CD4-positive, CD25-positive, alpha-beta regulatory T cell (primary cell): ENCODE measurements at regions not wholly inside any gene's neighbourhood (a gene's known extent, or its start where the extent isn't known, plus 50 kb on each side); places are given as distances from the start of the nearest gene placed in this dataset.

Source experiments
- ATAC-seq, 2 donors: fragments of 150-1000 bp; cut with Tn5 transposase; one replicate each; pipeline ENCODE4 v1.10.0; 2021; ENCODE audit warnings: low read depth in 2 of 2, moderate number of reproducible peaks in 2 of 2, moderate library complexity in 1 of 2
- DNase-seq, 3 donors: peaks; one replicate each; pipeline versions ENCODE4 v3.0.0 to v3.0.0-alpha.2; 2012 to 2022; ENCODE audit warnings: mixed read lengths in 1 of 3
- H3K27ac ChIP-seq: one replicate; pipeline ENCODE4 v1.7.0; 2013; ENCODE audit warnings: mild to moderate bottlenecking, low read length; ENCODE audit not compliant: insufficient read depth, poor library complexity, severe bottlenecking
- H3K27me3 ChIP-seq: one replicate; pipeline ENCODE4 v1.7.0; 2013; ENCODE audit warnings: low read length; ENCODE audit not compliant: control insufficient read depth, insufficient read depth
- H3K36me3 ChIP-seq: one replicate; pipeline ENCODE4 v1.7.0; 2013; ENCODE audit warnings: mild to moderate bottlenecking, low read length, moderate library complexity; ENCODE audit not compliant: control insufficient read depth, insufficient read depth
- H3K4me1 ChIP-seq: 2 replicates; pipeline ENCODE4 v1.7.0; 2013; ENCODE audit warnings: mild to moderate bottlenecking, low read length; ENCODE audit not compliant: insufficient read depth, control insufficient read depth, poor library complexity, severe bottlenecking
- H3K4me3 ChIP-seq: one replicate; pipeline ENCODE4 v1.7.0; 2013; ENCODE audit warnings: low read depth, mild to moderate bottlenecking, low read length, moderate library complexity
- H3K9me3 ChIP-seq, 2 experiments: 1 replicate in 1 of 2; 2 replicates in 1 of 2; pipeline ENCODE4 v1.7.0; 2013; ENCODE audit warnings: low read length in 2 of 2, mild to moderate bottlenecking in 1 of 2, moderate library complexity in 1 of 2; ENCODE audit not compliant: control insufficient read depth in 2 of 2
- H3K27ac Mint-ChIP-seq, 3 donors: one replicate each; pipeline ENCODE4 v1.8.0; 2020 to 2022; ENCODE audit warnings: mild to moderate bottlenecking in 3 of 3, mixed read lengths in 3 of 3, moderate library complexity in 2 of 3
- H3K27me3 Mint-ChIP-seq: one replicate; pipeline ENCODE4 v1.8.0; 2022; ENCODE audit warnings: mild to moderate bottlenecking, mixed read lengths
- H3K36me3 Mint-ChIP-seq: one replicate; pipeline ENCODE4 v1.8.0; 2020; ENCODE audit warnings: mixed read lengths
- H3K4me1 Mint-ChIP-seq, 4 donors: one replicate each; pipeline ENCODE4 v1.8.0; 2020 to 2022; ENCODE audit warnings: mixed read lengths in 4 of 4, mild to moderate bottlenecking in 1 of 4
- H3K4me3 Mint-ChIP-seq, 4 donors: one replicate each; pipeline ENCODE4 v1.8.0; 2020 to 2022; ENCODE audit warnings: mild to moderate bottlenecking in 4 of 4, mixed read lengths in 4 of 4, moderate library complexity in 3 of 4
- H3K9me3 Mint-ChIP-seq, 7 donors: one replicate each; pipeline ENCODE4 v1.8.0; 2020 to 2022; ENCODE audit warnings: mixed read lengths in 7 of 7, mild to moderate bottlenecking in 3 of 7, moderate library complexity in 2 of 7

DNA sequence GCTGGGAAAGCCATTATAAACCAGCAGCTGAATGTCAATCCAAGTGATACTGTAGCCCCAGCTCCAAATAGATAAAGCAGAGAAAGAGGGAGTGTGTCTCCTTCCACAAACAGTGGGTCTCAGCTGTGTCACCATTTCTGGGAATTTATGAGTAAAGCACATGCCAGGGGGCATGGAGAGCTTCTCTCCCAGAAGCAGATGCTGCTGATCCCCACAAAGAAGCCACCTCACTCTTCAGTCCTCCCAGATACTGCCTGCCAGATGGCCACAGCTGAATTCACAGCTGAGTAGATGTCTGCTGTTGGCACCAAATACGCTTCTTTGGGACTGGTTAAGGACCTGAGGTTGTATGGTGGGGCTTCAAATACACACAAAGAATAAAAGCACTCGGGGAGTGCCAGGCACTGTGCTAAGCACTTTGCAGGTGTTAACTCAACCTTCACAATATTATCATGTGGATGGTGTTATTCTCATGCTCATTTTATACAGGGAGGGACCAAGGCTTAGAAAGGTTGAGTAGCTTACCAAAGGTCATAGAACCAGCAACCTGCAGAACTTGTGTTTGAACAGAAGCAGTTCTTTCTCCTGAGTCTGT lies 298.3 kb downstream of the CDH11 start:
- H3K9me3 Mint-ChIP-seq, result peaks cover 4 to 45% (median 13%) of the 10 kb centered on the region in 7 donors
- DNase-seq (no peak), ATAC-seq (no peak)
- Histone ChIP-seq H3K9me3 (no peaks in the 10 kb centered on the region), H3K4me3 (no peak overlapping the region), H3K4me1 (no peaks in the 10 kb centered on the region), H3K27me3 (no peaks in the 10 kb centered on the region), H3K27ac (no peak overlapping the region), H3K36me3 (no peaks in the 10 kb centered on the region)
- no peaks in the 10 kb centered on the region for H3K27me3 Mint-ChIP-seq
- H3K27ac Mint-ChIP-seq, result no peak overlapping the region
- peaks cover 0 to 4% (median 0%) of the 10 kb centered on the region in 4 donors for H3K4me1 Mint-ChIP-seq
- H3K4me3 Mint-ChIP-seq, result no peak overlapping the region
- no peaks in the 10 kb centered on the region for H3K36me3 Mint-ChIP-seq

DNA sequence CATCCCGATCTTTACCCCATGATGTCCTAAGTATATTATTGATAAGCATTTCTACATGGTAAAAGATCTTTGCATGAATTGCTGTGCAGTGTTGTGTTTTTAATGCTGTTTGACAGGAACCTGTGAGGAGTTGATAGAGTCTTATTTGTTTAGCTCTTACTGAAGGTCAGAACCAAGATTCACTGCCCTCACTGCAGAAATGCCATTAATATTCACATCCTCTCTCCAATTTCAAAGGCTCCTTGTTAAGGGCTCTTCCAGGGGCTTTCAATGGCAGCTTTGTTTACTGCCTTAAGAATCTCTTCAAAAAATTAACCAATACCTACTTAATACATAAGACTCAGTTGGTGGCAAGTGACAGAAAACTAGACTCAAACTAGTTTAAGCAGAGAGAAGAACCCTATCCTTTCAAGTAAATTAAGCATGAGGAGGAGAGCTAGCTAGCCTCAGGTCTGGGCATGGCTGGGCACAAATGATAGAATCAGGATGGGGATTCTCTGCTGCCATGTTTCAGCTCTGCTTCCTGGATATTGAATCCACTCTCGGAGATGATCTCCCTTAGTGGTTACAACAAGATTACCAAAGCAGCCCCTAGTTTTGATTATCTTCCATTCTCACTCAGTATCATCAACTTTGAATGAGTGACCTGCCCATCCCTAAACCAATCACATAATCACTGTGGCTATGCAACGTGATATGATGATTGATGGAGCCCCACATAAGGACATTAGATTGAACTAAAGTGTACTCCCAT lies 311.8 kb downstream of the CDH11 start:
- no peak overlapping the region for H3K27ac ChIP-seq
- Mint-ChIP-seq H3K4me3 (no peak overlapping the region), H3K27ac (no peak overlapping the region), H3K36me3 (no peaks in the 10 kb centered on the region), H3K9me3 (peaks cover 2 to 50% (median 9%) of the 10 kb centered on the region in 7 donors), H3K4me1 (no peaks in the 10 kb centered on the region), H3K27me3 (no peaks in the 10 kb centered on the region)
- H3K9me3 ChIP-seq, result peaks cover 0 to 2% of the 10 kb centered on the region in 2 experiments
- no peaks in the 10 kb centered on the region for H3K27me3 ChIP-seq
- H3K36me3 ChIP-seq, result no peaks in the 10 kb centered on the region
- DNase-seq, result no peak
- ATAC-seq, result no peak
- no peak overlapping the region for H3K4me3 ChIP-seq
- H3K4me1 ChIP-seq, result no peaks in the 10 kb centered on the region

DNA sequence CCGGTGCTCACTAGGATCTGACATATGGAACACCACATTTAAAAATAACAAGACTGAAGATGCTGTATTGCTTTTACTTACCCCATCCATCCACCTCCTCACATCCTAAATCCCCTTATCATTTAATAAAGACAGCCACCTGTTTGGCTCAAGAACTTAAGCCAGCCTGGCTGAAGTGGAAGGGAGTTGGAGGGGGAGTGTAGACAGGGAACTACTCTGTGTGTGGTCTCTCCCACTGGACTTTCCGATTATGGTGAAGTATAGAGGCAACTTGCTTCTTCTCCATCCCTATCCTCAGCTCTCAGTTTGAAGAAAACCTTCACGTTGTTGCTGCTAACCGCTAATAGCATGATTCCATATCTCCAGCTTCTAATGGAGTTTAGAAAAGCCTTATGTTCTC lies 313.4 kb downstream of the CDH11 start:
- ATAC-seq, result no peak
- Histone ChIP-seq H3K9me3 (peaks cover 0 to 3% of the 10 kb centered on the region in 2 experiments), H3K4me3 (no peak overlapping the region), H3K4me1 (no peaks in the 10 kb centered on the region), H3K27me3 (no peaks in the 10 kb centered on the region), H3K27ac (no peak overlapping the region), H3K36me3 (no peaks in the 10 kb centered on the region)
- H3K36me3 Mint-ChIP-seq, result no peaks in the 10 kb centered on the region
- no peaks in the 10 kb centered on the region for H3K27me3 Mint-ChIP-seq
- peaks cover 0 to 52% (median 9%) of the 10 kb centered on the region in 7 donors for H3K9me3 Mint-ChIP-seq
- H3K4me1 Mint-ChIP-seq, result no peaks in the 10 kb centered on the region
- no peak overlapping the region for H3K27ac Mint-ChIP-seq
- no peak for DNase-seq
- no peak overlapping the region for H3K4me3 Mint-ChIP-seq

DNA sequence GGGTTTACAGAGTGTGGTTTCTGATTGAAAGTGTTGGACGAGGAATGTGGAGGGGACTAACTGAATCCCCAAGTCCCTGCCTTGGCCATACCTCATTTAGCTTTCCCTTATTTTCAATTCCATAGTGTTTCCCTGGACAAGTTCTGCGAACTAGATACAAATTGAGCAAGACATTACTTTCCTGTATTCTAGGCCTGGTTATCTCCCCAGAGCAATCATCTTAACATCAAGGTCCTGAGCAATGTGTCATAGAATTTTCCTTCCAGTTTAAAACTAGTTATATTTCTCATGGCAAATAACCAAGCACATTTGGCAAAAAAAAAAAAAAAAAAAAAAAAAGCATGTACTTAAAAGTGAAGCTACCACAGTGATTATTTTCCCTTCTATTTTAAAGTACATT lies 330.1 kb downstream of the CDH11 start:
- no peaks in the 10 kb centered on the region for H3K4me1 Mint-ChIP-seq
- no peak for DNase-seq
- no peaks in the 10 kb centered on the region for H3K27me3 ChIP-seq

DNA sequence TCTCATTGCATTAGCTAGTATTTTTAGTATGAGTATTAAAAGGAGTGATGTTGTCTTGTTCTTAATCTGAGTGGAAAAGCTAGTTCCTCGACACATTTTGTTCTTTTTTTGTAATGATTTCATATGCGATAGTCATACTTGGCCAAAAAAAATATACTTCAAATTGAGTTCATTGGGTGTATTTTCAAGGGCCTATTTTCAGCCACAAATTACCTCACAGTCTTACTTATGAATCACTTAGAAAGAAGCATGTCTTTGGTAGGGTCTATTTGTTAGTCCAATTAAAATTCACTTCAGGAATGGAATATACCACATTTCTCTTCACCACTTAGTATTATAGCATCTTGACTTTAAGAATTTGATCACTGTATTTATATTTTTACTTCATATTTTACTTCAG lies 337.2 kb downstream of the CDH11 start:
- Mint-ChIP-seq H3K27ac (no peak overlapping the region), H3K4me1 (no peaks in the 10 kb centered on the region), H3K4me3 (no peak overlapping the region), H3K36me3 (no peaks in the 10 kb centered on the region), H3K9me3 (peaks cover 0 to 30% (median 7%) of the 10 kb centered on the region in 7 donors), H3K27me3 (no peaks in the 10 kb centered on the region)
- H3K36me3 ChIP-seq, result no peaks in the 10 kb centered on the region
- no peak for ATAC-seq
- H3K4me3 ChIP-seq, result no peak overlapping the region
- H3K9me3 ChIP-seq, result peaks cover 3 to 8% of the 10 kb centered on the region in 2 experiments
- no peak for DNase-seq
- H3K4me1 ChIP-seq, result no peaks in the 10 kb centered on the region
- H3K27ac ChIP-seq, result no peak overlapping the region
- H3K27me3 ChIP-seq, result no peaks in the 10 kb centered on the region

More for the DNA sequence above, 330.1 kb downstream of the CDH11 start:
- Histone ChIP-seq H3K27ac (no peak overlapping the region), H3K36me3 (no peaks in the 10 kb centered on the region), H3K4me1 (no peaks in the 10 kb centered on the region), H3K4me3 (no peak overlapping the region), H3K9me3 (peaks cover 7 to 12% of the 10 kb centered on the region in 2 experiments)
- Mint-ChIP-seq H3K27me3 (no peaks in the 10 kb centered on the region), H3K27ac (no peak overlapping the region), H3K9me3 (peaks cover 0 to 24% (median 12%) of the 10 kb centered on the region in 7 donors), H3K4me3 (no peak overlapping the region), H3K36me3 (no peaks in the 10 kb centered on the region)
- ATAC-seq, result no peak

DNA sequence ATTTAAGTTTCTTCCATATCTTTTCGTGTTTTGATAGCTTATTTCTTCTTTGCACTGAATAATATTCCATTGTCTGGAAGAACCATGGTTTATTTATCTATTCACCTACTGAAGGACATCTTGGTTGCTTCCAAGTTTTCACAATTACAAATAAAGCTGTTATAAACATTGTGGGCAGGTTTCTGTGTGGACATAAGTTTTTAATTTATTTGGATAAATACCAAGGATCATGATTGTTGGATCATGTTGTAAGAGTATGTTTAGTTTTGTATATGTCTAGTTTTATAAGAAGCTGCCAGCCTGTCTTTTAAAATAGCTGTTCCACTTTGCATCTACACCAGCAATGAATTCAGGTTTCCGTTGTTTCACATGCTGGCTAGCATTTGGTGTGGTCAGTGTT lies 339.4 kb downstream of the CDH11 start:
- Histone ChIP-seq H3K27ac (no peak overlapping the region), H3K27me3 (no peaks in the 10 kb centered on the region), H3K4me1 (no peaks in the 10 kb centered on the region), H3K36me3 (no peaks in the 10 kb centered on the region), H3K4me3 (no peak overlapping the region), H3K9me3 (peaks cover 3 to 8% of the 10 kb centered on the region in 2 experiments)
- Mint-ChIP-seq H3K36me3 (no peaks in the 10 kb centered on the region), H3K4me1 (no peaks in the 10 kb centered on the region), H3K27me3 (no peaks in the 10 kb centered on the region), H3K27ac (no peak overlapping the region), H3K9me3 (peaks cover 0 to 37% (median 6%) of the 10 kb centered on the region in 7 donors), H3K4me3 (no peak overlapping the region)
- DNase-seq (no peak), ATAC-seq (no peak)

DNA sequence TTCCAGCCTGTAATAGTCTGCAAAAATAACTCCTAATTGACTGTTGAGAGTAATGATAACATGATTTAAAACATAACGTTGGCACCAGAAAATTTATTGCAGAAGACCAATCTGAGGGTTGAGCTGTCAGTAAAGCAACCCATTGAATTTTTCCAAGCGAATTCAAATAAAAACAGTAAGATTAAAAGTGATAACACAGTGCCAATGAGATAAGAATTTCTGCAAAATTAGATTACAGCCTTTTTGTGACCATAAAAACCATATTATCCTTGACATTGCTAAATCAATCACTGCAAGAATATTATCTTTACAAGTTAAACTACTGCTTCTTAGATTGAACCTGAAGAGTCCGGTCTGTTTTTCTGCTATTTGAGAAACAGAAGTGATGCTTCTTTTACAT lies 341.4 kb downstream of the CDH11 start:
- Histone ChIP-seq H3K27ac (no peak overlapping the region), H3K9me3 (peaks cover 0 to 2% of the 10 kb centered on the region in 2 experiments), H3K36me3 (no peaks in the 10 kb centered on the region), H3K27me3 (no peaks in the 10 kb centered on the region), H3K4me1 (no peaks in the 10 kb centered on the region), H3K4me3 (no peak overlapping the region)
- H3K4me3 Mint-ChIP-seq, result no peak overlapping the region
- DNase-seq, result no peak
- H3K36me3 Mint-ChIP-seq, result no peaks in the 10 kb centered on the region
- H3K4me1 Mint-ChIP-seq, result no peaks in the 10 kb centered on the region
- no peak for ATAC-seq
- no peak overlapping the region for H3K27ac Mint-ChIP-seq
- no peaks in the 10 kb centered on the region for H3K27me3 Mint-ChIP-seq
- H3K9me3 Mint-ChIP-seq, result peaks cover 0 to 31% (median 2%) of the 10 kb centered on the region in 7 donors

DNA sequence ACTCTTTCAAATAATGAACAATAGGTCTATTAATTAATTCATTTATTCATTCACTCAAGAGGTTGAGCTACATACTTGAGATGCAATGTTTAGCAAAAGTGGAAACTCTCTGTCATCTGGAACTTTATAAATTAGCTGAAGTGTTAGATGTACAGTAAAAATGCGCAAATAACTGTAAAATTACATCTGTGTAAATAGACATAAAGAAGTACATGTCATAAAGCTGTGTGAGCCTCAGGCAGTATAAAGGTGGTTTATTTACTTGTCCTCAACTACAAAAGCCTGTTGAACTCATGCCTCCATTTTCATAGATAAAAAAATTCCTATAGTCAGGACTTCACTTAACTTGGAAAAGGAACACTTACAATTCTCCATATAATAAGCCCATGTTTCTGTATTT lies 343.1 kb downstream of the CDH11 start:
- H3K9me3 ChIP-seq, result peaks cover 0 to 5% of the 10 kb centered on the region in 2 experiments
- H3K36me3 ChIP-seq, result no peaks in the 10 kb centered on the region
- Mint-ChIP-seq H3K4me1 (no peaks in the 10 kb centered on the region), H3K27me3 (no peaks in the 10 kb centered on the region), H3K27ac (no peak overlapping the region), H3K36me3 (no peaks in the 10 kb centered on the region), H3K9me3 (peaks cover 0 to 31% (median under 1%) of the 10 kb centered on the region in 7 donors), H3K4me3 (no peak overlapping the region)
- no peak overlapping the region for H3K4me3 ChIP-seq
- no peaks in the 10 kb centered on the region for H3K27me3 ChIP-seq
- DNase-seq, result no peak
- ATAC-seq, result no peak
- H3K4me1 ChIP-seq, result no peaks in the 10 kb centered on the region
- H3K27ac ChIP-seq, result no peak overlapping the region
